ENCODE measurements at regions not wholly inside any gene's neighbourhood (a gene's known extent, or its start where the extent isn't known, plus 50 kb on each side); places are given as distances from the start of the nearest gene placed in this dataset.

DNA sequence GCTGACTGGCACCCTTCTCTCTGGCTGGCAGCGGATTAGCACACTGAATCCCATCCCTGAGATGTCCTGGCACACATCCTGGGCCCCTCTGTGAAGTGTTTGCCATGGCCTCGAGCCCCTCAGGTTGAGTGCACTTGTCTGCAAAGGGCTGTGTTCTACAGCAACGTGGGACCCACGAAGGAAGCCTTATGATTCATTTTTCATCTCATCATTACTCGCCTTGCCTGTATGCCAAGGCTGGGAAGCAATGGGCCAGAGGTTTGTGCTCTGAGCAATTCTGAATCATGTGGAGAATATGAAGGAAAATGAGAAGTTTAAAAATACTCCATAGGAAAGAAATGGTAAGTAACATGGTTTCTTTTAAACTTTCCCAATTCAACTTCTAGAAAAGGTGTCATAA lies 124.8 kb upstream of the LMO4 start:
- no peak for TF ChIP-seq CREB1 (IDR thresholded peaks at IDR 0.05; ENCODE audit: low read depth)
- TF ChIP-seq, protein P1, sequence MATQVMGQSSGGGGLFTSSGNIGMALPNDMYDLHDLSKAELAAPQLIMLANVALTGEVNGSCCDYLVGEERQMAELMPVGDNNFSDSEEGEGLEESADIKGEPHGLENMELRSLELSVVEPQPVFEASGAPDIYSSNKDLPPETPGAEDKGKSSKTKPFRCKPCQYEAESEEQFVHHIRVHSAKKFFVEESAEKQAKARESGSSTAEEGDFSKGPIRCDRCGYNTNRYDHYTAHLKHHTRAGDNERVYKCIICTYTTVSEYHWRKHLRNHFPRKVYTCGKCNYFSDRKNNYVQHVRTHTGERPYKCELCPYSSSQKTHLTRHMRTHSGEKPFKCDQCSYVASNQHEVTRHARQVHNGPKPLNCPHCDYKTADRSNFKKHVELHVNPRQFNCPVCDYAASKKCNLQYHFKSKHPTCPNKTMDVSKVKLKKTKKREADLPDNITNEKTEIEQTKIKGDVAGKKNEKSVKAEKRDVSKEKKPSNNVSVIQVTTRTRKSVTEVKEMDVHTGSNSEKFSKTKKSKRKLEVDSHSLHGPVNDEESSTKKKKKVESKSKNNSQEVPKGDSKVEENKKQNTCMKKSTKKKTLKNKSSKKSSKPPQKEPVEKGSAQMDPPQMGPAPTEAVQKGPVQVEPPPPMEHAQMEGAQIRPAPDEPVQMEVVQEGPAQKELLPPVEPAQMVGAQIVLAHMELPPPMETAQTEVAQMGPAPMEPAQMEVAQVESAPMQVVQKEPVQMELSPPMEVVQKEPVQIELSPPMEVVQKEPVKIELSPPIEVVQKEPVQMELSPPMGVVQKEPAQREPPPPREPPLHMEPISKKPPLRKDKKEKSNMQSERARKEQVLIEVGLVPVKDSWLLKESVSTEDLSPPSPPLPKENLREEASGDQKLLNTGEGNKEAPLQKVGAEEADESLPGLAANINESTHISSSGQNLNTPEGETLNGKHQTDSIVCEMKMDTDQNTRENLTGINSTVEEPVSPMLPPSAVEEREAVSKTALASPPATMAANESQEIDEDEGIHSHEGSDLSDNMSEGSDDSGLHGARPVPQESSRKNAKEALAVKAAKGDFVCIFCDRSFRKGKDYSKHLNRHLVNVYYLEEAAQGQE (IDR thresholded peaks at IDR 0.05; ENCODE audit: low read depth) = no peak
- TF ChIP-seq, protein P2, sequence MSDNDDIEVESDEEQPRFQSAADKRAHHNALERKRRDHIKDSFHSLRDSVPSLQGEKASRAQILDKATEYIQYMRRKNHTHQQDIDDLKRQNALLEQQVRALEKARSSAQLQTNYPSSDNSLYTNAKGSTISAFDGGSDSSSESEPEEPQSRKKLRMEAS (IDR thresholded peaks at IDR 0.05) = no peak
- no peak for TF ChIP-seq EP300 (IDR thresholded peaks at IDR 0.05; ENCODE audit: borderline replicate concordance)
- no peak for TF ChIP-seq TAF1 (IDR thresholded peaks at IDR 0.05; ENCODE audit: low read depth)
- no peak for TF ChIP-seq RAD21 (IDR thresholded peaks at IDR 0.05; ENCODE audit: low read depth)
- no peak for TF ChIP-seq CEBPB (IDR thresholded peaks at IDR 0.05)
- TF ChIP-seq YY1 (IDR thresholded peaks at IDR 0.05; ENCODE audit: low read depth) = no peak
- no peak for TF ChIP-seq NFIC (IDR thresholded peaks at IDR 0.05)
- TF ChIP-seq, protein P3, sequence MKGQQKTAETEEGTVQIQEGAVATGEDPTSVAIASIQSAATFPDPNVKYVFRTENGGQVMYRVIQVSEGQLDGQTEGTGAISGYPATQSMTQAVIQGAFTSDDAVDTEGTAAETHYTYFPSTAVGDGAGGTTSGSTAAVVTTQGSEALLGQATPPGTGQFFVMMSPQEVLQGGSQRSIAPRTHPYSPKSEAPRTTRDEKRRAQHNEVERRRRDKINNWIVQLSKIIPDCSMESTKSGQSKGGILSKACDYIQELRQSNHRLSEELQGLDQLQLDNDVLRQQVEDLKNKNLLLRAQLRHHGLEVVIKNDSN (IDR thresholded peaks at IDR 0.05) = no peak
- TF ChIP-seq TCF12 (IDR thresholded peaks at IDR 0.05; ENCODE audit: low read depth) = no peak
- TF ChIP-seq EGR1 (IDR thresholded peaks at IDR 0.05) = no peak
- TF ChIP-seq FOXM1 (IDR thresholded peaks at IDR 0.05; ENCODE audit: borderline replicate concordance, low read depth) = no peak
